ENCODE measurements at regions not wholly inside any gene's neighbourhood (a gene's known extent, or its start where the extent isn't known, plus 50 kb on each side); places are given as distances from the start of the nearest gene placed in this dataset.

DNA sequence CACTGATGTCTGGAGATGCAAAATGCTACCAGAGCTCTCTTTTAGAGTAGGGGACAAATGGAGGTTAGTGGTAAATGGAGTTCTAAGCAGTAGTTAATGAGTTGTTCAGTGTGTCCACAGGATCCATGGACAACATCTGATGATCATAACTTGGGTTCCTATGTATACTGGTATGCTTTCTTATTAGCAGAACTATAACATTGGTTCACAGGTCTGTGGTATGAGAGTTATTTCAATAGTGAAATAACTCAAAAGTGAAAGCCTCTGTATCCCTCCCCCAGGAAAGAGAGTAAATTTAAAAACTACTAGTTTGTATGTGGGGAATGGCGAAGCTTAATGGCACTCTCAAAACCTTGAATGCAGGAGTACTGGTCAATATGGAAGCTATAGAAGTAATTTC is 363.5 kb upstream of the EMCN start:
- TF ChIP-seq, protein P1, sequence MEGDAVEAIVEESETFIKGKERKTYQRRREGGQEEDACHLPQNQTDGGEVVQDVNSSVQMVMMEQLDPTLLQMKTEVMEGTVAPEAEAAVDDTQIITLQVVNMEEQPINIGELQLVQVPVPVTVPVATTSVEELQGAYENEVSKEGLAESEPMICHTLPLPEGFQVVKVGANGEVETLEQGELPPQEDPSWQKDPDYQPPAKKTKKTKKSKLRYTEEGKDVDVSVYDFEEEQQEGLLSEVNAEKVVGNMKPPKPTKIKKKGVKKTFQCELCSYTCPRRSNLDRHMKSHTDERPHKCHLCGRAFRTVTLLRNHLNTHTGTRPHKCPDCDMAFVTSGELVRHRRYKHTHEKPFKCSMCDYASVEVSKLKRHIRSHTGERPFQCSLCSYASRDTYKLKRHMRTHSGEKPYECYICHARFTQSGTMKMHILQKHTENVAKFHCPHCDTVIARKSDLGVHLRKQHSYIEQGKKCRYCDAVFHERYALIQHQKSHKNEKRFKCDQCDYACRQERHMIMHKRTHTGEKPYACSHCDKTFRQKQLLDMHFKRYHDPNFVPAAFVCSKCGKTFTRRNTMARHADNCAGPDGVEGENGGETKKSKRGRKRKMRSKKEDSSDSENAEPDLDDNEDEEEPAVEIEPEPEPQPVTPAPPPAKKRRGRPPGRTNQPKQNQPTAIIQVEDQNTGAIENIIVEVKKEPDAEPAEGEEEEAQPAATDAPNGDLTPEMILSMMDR (IDR thresholded peaks at IDR 0.05; ENCODE audit: borderline replicate concordance, extremely low read depth, low read length, poor library complexity, severe bottlenecking), result no peak
- TF ChIP-seq EZH2 (IDR thresholded peaks at IDR 0.05; ENCODE audit: borderline replicate concordance, low read depth, low read length, severe bottlenecking), result no peak
